GM12865 (cell line): ENCODE measurements at regions not wholly inside any gene's neighbourhood (a gene's known extent, or its start where the extent isn't known, plus 50 kb on each side); places are given as distances from the start of the nearest gene placed in this dataset.
A peak's percentile ranks its signal among the peaks of the same experiment; 100 is the strongest.

Source experiments
- DNase-seq: peaks from one replicate; pipeline ENCODE4 v3.0.0; 2010; ENCODE audit warnings: low read depth
- H3K4me3 ChIP-seq: 2 replicates; pipeline ENCODE4 v1.5.1; 2011; ENCODE audit warnings: mild to moderate bottlenecking, low read depth, low read length, control low read depth
- CTCF ChIP-seq: IDR thresholded peaks from 2 replicates; pipeline ENCODE4 v1.5.1; 2011; ENCODE audit warnings: low read length, control low read depth, low read depth, inconsistent platforms; ENCODE audit not compliant: insufficient read depth; ENCODE audit errors: missing control alignments

- peak overlapping the region; percentile 53 for H3K4me3 ChIP-seq
- no peak for DNase-seq
- TF ChIP-seq CTCF: no peak
These were observed 61.0 kb upstream of the NEK6 start for GRCh38 chr9:124196814-124197176.

- H3K4me3 ChIP-seq: peak overlapping the region; percentile 53
- peak; percentile 11 for TF ChIP-seq CTCF
- DNase-seq: peak; percentile 93
These were observed 60.3 kb upstream of the NEK6 start for GRCh38 chr9:124197177-124198095.

GRCh38 chr9:124198331-124198730, 59.4 kb upstream of the NEK6 start:
- DNase-seq: no peak
- TF ChIP-seq CTCF: no peak
- no peak overlapping the region for H3K4me3 ChIP-seq

GRCh38 chr9:124198948-124199347, 58.8 kb upstream of the NEK6 start:
- no peak for DNase-seq
- no peak for TF ChIP-seq CTCF
- no peak overlapping the region for H3K4me3 ChIP-seq

- DNase-seq: no peak
- no peak for TF ChIP-seq CTCF
- no peak overlapping the region for H3K4me3 ChIP-seq
These were observed 58.3 kb upstream of the NEK6 start for GRCh38 chr9:124199474-124199873.

GRCh38 chr9:124202447-124202971, 55.2 kb upstream of the NEK6 start:
- H3K4me3 ChIP-seq: peak overlapping the region; percentile 45
- peak; percentile 98 for DNase-seq
- peak; percentile 1 for TF ChIP-seq CTCF

GRCh38 chr9:124205686-124206352, 51.9 kb upstream of the NEK6 start:
- DNase-seq: no peak
- no peak overlapping the region for H3K4me3 ChIP-seq
- no peak for TF ChIP-seq CTCF
